ENCODE measurements at regions not wholly inside any gene's neighbourhood (a gene's known extent, or its start where the extent isn't known, plus 50 kb on each side); places are given as distances from the start of the nearest gene placed in this dataset.
"Not testable (repeated sequence)": the region's sequence is repeated elsewhere in the genome, so short reads cannot be mapped to it uniquely, and the experiment has no call there.

DNA sequence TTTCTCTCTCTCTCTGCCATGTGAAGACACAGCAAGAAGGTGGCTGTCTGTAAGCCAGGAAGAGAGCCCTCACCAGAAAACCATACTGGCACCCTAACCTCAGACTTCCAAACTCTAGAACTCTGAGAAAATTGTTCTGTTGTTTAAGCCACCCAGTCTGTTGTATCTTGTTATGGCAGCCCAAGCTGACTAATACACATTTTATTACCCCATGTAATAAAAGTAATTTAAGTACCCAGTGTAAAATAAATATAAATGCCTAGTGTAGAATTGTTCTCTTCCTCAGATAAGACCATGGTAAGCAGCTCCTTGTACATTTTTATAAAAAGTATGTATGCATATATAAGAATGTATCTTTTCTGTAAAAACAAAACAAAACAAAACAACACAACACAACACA, 119.7 kb downstream of the DTL start:
- no peak for DNase-seq

DNA sequence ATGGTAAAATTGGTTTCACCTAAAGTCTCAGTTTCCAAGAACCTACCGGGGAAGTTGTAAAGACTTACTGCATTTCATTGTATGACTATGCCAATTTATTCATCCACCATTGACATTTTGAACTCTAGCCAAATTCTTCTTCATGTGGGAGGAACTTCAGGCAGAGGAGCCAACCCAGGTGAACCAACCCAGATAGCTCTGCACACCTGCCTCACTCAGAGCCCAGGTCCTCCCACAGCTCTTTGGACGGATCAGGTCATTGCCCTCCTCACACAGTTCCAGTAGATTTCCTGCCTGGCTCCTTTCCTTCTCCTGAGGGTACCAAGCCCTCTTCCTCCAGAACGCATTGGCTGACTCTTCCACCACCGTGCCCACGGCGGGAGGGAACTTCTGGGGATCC, 121.7 kb downstream of the DTL start:
- no peak for DNase-seq

DNA sequence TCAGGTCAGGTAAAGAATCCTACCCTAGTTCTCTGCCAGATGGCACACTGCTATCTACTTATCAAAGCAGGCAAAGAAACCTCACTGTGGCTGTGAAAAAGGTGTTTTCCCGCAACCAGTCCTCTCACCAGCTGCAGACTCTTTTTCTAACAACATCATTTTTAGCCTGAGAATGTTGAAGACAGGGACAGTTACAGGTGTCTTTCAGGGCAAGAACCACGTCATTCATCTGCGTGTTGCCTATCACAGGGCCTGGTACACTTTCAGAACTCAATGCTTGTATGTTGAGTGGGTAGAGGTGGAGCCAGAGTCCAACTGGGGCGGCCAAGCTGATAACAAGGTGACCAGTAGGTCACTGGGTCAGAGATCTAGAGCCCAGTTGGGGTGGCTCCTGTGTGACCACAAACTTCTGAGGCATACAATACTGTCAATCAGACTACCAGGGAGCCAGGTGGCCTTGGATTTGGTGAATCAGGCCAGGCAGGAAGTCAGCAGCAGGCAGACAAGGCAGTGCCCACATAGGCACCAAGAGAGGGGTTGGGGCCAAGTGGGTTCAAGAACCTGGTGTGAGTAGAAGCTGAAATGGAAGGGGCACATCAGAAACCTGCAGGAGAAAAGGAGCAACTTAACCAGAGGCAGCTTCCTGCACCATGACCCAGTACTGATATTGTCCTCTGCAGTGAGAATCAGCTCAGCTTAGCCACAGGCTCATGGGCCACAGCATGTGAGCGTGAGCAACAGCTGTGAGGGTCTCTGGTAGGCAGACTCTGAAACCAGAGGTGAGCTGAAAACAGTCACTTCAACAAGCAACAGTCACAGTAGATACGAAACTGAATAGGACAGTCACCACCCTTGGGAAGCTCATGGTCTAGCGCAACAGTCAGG, 123.6 kb downstream of the DTL start:
- no peak for DNase-seq

DNA sequence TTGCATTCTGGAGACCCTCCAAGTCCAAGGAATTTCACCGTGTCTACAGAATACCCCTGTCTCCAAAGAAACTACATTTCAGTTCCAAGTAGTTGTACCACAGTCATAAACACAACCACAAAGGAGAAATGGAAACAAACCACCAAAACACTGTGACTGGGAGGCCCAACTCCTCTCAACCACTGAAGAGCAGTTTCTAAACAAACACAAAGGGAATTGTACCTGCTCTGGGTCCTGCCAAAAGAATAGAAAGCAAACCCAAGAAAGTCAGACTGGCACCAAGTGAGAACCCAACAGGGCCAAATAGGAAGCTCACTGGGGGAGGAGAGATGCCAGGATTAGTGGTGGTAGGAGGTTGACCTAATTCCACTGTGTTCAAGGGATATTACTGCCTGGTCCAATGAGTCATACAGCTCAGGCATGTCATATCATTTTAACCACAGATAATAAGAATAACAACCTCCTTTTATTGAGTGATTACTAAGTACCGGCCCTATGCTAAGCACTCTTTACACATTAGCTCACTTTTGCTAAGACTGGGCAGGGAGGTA, 123.9 kb upstream of the PPP2R5A start:
- no peak for DNase-seq

DNA sequence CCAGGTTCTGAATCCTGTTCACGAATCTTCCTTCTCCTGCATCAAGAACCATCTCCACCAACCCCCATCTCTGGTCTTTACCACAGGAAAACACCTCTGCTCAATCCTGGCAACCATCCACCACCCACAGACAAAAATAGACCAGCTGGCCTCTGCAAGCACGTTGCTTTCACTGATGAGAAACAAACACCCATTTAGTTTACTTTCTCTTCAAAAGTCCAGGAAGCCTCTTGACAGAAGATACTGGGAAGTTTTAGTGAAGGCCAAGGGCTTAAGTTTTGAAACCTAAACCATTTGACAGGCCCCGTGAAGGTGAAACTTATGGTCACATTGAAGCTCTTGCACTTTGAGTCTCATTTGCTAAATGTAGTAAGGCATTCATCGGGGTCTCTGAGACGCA, 122.6 kb upstream of the PPP2R5A start:
- DNase-seq = no peak

DNA sequence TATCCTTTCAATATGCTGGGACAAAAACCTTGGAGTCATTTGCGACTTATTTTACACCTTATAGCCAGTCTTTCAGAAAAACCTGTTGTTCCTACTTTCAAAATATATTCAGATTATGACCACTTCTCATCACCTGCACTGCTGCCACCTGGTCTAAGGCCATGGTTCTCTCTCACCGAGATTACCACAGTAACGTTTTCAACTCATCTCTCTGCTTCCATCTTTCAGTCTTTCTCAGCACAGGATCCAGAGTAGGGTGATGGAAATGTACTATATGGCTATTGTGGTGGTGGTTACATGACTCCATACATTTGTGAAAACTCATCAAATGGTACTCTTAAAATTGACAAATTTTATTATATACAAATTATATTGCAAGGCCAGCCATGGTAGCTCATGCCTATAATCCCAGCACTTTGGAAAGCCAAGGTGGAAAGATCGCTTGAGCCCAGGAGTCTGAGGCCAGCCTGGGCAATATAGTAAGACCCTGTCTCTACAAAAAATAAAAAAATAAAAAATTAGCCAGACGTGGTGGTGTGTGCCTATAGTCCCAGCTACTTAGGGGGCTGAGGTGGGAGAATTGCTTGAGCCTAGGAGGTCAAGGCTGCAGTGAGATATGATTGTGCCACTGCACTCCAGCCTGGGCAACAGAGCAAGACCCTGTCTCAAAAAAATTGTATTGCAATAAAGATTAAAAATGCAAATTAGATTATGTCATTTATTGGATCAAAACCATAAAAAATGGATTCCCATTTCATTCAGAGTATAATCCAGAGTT, 120.9 kb upstream of the PPP2R5A start:
- no peak for DNase-seq

DNA sequence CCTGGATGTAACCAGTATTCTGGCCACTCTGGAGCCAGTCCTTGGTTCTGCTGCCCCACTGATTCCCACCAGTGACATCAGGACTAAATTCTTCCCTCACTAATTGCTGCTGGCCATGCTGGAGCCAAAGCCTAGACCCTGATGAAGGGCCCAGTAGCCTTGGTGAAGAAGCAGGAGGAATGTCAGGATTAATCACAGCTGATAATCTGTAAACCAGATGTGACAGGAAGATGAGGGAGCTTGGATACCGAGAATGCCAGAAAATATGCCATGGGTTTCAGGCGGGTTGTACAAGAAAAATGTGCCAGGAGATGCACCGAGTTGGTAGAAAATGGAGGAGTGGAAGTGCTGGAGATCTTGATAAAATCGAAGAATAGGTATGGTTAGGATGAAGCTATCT, 119.0 kb upstream of the PPP2R5A start:
- DNase-seq = no peak

DNA sequence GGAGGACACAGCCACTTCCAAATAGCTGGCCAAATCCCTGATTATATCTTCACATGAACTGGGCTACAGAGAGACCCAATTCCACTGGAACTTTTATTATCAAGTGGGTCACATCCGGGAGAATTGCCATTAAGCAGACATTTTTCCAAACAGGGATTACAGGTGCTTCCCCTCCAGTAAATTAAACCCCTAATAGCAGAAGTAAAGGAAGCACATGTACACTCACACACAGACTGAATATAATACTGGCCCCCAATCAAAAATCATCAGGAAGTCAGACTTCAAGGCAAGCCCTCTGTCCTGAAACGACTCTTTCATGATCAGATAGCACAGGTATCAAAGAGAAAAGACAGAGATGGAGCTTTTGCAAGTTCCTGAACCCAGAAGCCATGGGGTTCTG, 118.6 kb upstream of the PPP2R5A start:
- no peak for DNase-seq

DNA sequence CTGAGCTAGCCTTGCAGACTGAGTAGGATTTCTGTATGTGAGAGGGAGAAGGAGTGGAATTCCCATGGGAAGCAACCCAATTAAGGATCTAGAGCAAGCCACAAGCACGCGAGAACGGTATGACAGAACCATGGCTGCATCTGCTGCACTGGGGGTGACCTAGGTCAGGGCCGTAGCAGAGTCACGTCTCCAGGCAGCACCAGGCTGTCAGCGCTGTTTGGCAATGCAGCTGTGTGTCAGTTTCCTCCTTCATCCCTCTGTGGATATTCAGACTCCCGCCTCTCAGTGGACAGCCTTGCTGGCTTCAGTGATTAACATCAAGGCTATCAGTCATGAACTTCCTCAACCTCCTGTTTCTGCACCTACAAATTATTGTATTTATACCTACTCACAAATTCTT, 118.1 kb upstream of the PPP2R5A start:
- no peak for DNase-seq

DNA sequence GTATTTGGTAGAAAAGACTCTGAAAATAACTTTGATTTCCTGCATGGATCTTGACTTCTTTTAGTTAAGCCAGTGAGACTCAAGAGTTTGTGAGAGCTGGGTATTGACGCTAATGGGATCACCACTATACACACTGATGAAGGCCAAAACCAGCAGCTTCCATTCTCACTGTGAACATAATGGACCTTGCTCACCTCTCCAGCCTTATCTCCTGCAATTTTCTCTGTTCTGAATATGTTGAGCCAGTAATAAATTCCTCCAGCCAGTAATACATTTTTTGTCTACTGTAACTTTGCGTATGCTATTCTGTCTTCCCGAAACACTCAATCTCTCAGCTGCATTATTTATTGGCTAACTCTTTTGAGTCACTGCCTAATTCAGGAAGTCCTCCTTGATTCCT, 111.6 kb upstream of the PPP2R5A start:
- DNase-seq = no peak

DNA sequence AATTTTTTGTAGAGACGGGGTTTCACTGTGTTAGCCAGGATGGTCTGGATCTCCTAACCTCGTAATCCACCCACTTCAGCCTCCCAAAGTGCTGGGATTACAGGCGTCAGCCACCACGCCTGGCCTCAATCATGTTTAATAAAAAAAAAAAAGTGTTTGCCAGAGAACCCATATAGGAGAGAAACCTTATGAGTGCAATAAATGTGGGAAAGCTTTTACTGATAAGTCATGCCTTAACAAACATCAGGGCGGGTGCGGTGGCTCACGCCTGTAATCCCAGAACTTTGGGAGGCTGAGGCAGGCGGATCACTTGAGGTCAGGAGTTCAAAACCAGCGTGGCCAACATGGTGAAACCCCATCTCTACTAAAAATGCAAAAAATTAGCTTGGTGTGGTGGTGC, 110.9 kb upstream of the PPP2R5A start:
- DNase-seq = not testable (repeated sequence)

DNA sequence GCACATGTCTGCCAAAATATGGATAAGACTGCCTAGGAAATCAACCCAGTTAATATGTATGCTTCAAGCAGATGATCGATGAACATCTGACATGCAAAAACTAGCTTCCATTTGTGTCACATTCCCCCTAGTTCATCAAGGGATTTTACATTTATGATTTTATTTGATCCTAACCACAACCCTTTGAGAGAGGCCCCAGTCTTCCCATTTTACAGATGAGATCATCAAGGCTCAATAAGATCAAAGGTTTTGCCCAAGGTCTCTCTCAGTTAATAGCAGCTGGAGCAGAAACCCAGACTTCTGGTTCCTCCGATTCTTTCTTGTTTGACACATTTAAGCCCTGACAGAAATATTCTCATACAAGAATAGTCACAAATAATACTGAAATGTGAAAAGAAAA, 107.7 kb upstream of the PPP2R5A start:
- no peak for DNase-seq

DNA sequence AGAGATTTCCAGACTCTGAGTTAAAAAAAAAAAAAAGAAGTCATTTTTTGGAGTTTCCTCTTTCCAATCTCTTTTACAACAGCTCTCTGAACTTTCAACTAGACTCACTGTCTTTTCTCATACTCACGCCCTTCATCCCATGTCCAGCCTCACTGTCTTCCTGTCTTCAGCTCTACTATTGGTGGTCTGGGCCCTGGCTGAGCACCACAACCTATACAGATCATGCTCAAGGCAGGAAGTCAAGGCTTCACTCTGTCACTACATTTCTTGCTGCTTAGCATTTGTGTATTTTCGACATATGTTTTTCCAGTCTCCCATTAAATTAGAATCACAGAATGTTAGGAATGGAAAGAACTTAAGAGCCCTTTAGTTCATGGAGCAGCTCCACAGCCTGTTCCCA, 106.4 kb upstream of the PPP2R5A start:
- DNase-seq = no peak

DNA sequence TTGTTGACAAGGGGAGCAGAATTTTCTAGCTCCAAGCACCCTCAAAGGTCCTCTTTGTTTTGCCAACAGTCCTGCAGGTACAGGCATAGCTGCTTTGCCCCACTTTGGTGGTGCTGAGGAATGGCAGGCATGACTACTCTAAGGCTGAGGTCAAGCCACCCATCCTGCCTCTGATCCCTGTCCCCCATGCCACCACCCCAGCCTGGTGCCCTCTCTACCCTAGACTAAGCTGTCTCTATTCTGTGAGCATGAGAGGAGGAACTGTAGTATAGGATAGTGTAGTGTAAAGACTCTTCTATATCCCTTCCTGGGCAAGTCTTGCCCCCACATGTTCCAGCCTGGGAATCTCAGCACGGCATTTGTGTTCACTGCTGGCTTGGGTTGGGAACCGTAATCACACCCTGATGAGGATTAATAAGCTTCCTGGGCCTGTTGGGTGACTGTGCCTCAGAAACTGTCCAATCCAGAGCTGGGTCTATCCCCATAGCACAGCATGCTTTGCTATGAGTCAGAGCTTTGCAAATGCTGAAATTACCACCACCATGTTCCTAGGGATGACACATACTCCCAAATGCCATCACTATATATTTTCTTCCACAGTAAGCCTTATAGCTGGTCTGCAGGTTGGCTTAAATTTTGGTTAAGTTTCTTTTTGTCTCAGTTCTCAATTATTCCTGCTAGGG, 105.7 kb upstream of the PPP2R5A start:
- no peak for DNase-seq

DNA sequence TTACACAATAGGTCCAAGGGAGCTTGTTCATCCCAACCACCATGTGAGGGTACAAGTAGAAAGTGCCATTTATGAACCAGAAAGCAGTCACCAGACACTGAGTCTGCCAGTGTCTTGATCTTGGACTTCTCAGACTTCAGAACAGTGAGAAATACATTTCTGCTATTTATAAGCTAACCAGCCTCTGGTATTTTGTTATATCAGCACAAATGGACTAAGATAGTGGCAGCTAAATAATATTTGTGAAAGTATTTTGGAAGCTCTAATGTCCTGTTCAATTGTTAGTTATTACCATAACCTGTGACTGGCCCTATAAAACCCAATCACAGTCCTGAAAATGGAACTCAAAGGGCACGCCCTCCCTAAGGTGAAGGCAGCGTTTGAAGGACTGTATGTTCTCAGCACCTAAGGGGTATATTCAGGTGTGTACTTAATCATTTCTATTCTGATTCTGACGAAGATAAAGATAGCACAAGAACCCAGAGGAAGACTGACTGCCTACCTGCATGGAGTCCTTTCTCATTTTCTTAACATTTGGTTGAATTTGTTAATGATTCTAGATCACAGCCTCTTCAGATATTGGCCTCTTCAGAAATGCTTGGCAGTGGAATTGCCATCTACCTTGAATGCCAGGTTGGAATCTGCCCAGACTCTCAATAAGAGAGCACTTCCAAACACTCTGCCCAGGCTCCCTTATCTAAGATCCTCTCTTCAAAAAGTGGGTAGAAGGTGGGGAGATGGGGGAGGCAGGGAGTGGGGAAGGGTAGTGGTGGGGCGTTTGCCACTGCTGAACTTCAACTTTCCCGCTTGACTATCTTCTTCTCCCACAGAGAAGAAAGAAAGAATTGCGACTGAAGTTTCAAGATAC, 104.0 kb upstream of the PPP2R5A start:
- DNase-seq = no peak

DNA sequence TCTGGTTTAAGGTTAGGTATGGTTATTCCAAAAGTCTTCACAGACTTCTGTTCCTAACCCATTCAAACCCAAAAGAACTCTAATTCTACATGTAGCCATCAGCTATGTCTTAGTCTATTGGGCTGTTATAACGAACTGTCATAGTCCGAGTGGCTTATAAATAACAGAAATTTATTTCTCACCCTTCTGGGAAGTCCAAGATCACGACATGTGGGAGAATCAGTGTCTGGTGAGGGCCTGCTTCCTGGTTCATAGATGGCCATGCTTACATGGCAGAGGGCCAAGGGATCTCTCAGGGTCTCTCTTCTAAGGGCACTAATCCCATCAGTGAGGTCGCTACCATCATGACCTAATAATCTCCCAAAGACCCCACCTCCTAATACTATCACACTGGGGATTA, 103.0 kb upstream of the PPP2R5A start:
- DNase-seq = peak in 1 of 2 experiments; percentile 45

DNA sequence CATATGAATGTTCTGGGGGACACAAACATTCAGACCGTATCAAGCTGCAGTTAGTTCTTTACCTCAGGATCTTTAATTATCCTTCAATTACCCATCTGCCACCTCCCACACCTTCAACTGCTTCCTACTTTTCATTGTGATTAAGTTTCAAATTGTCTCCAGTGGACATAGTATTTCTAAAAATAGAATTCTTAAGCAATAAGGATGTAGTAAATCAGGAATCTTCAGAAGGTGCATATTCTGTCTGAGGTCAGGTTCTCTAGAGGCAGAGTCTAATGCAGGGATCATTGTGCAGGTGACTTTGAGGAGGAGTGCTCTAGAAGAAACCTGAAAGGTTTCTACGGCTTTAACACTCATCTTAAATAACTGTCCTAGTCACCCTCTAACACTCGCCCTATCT, 102.6 kb upstream of the PPP2R5A start:
- no peak for DNase-seq

DNA sequence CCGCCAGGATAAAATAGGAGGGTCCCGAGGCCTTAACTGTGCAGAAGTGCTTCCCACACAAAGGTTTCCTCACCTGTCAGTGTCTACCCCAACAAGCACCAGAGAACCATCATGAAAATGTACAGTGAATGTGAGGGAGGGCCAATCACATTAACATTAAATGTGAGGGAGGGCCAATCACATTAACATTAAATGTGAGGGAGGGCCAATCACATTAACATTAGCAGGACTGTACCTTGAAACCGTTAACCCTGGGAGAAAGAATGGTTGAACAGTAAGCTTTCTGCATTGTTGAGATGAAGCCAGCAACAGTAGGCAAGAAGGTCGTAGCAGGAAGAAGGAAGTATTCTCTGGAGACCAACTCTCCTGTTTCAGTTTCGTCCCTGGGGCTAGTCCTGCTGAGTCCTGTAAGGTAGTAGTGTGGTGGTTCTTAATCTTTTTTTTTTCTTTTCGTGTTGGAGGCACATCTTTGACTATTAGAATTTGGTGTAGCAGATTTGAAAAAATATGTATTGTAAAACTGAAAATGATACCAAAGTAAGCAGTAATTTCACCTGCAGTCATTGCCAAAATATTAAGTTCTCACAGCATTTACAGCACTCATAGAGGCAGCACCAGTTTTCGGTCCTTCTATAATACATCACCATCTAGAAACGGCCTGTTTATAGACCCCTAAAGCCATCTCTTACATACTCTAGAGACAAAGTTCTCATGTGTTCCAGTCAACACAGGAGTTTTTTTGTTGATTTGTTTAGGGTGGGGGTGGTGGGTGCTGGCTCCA, 98.6 kb upstream of the PPP2R5A start:
- DNase-seq = no peak

DNA sequence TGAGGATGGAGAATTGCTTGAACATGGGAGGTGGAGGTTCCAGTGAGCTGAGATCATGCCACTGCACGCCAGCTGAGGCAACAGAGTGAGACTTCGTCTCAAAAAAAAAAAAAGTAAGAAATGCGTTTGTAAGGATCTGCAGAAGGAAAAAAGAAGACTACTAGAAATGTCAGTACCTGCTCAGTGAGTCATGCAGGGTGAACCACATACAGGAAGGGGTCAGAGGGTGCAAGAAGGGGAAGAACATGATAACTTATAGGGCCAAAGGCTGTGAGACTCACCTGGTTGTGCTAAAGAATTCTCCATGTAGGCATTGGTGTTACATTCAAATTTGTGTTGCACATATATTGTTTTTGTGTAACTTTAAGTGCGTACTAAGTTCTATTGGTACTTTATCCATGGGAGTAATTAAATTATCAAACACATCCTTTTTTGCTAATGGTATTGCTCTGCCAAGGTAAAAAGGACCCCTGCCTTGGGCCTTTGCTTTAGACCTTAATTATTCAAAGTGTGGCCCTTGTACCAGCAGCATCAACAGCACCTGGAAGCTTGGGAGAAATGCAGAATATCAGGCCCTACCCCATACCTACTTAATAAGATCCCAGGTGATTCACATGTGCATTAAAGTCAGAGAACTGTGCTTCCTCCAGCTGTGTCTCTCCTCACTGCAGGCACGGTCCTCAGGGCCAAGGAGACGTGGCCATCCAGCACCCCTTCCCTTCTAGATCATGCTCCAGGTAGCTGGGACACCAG, 96.4 kb upstream of the PPP2R5A start:
- DNase-seq = no peak

DNA sequence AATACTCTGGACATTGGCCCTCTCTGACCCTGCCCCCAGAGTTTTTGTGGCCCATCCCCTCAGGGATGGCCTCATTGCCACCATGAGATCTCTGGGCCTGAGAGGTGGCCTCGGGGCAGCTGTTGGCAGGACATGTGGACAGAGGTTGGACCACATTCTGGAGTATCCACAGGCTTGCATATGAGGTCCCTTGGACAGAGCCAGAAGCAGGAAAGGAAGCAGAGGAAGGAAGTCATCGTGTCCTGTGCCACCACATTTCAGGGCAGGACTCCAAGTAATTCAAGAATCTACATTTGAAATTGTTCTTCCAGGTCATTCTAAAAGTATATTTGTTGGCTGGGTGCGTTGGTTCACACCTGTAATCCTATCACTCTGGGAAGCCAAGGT, 95.9 kb upstream of the PPP2R5A start:
- DNase-seq = no peak

DNA sequence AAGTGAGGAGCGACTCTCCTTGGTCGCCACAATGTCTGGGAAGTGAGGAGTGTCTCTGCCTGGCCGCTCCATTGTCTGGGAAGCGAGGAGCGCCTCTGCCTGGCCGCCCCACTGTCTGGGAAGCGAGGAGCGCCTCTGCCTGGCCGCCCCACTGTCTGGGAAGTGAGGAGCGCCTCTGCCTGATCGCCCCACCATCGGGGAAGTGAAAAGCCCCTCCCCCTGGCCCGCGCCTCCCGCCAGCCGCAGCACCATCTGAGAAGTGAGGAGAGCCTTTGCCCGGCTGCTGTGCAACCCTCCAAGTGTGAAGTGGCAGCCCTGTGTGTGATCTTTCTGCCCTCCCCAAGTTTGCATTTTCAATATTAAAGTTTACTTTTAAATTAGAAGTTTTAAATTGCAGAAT, 95.0 kb upstream of the PPP2R5A start:
- no peak for DNase-seq
